ENCODE measurements at regions not wholly inside any gene's neighbourhood (a gene's known extent, or its start where the extent isn't known, plus 50 kb on each side); places are given as distances from the start of the nearest gene placed in this dataset.

GRCh38 chr1:219467524-219467923 is 145.4 kb downstream of the ZC3H11B start:
- no peak overlapping the region for H4K91ac ChIP-seq (replicated peaks; ENCODE audit: insufficient read length, low read length)
- CTCF ChIA-PET (ENCODE audit: partially characterized antibody): no interaction called here
- H2BK20ac ChIP-seq (ENCODE audit: low read length): no peak overlapping the region
- H2BK5ac ChIP-seq (ENCODE audit: low read depth, low read length): no peak overlapping the region
- H3K79me2 ChIP-seq (ENCODE audit: control insufficient read depth in 1 of 2, insufficient read depth in 2 of 2, low read length in 2 of 2): no peaks in the 10 kb centered on the region
- H3K27ac ChIP-seq (ENCODE audit: low read depth, low read length): no peak overlapping the region
- H3K36me3 ChIP-seq (ENCODE audit: control insufficient read depth in 2 of 4, insufficient read depth in 4 of 4, low read length in 3 of 4): no peaks in the 10 kb centered on the region
- POLR2A ChIA-PET (ENCODE audit: partially characterized antibody): no interaction called here
- no peak overlapping the region for H3K4me2 ChIP-seq (ENCODE audit: insufficient read depth in 1 of 2, low read depth in 2 of 2, low read length in 2 of 2)
- no peak overlapping the region for H2AFZ ChIP-seq (ENCODE audit: low read length)
- WGBS, 2 experiments (ENCODE audit: extremely low coverage in 1 of 2, insufficient coverage in 1 of 2, insufficient read length in 1 of 2, insufficient replicate concordance in 2 of 2, low coverage in 1 of 2, low lambda C conversion rate in 2 of 2, missing lambda C conversion rate in 1 of 2): 94% methylated on average over 2 of the region's 2 CpGs; no CpG with 5 or more reads in 1 of the 2 experiments
- no peaks in the 10 kb centered on the region for H3K9me3 ChIP-seq (ENCODE audit: insufficient read depth in 2 of 2, low read depth in 1 of 2, low read length in 1 of 2)
- no peak overlapping the region for H2BK120ac ChIP-seq (replicated peaks; ENCODE audit: low read depth, low read length)
- no peak overlapping the region for H3K18ac ChIP-seq (ENCODE audit: extremely low read depth, low read length)
- no peak overlapping the region for H2BK12ac ChIP-seq (ENCODE audit: low read depth, low read length)
- FAIRE-seq (no peak), DNase-seq (ENCODE audit: low read depth in 1 of 2, low spot score in 2 of 2) (no peak)
- no peaks in the 10 kb centered on the region for H3K27me3 ChIP-seq (replicated peaks in 1 of 4; ENCODE audit: control insufficient read depth in 3 of 4, extremely low read depth in 1 of 4, insufficient read depth in 3 of 4, low read length in 3 of 4)
- H3K79me1 ChIP-seq (ENCODE audit: low read depth, low read length): no peaks in the 10 kb centered on the region
- H3K4ac ChIP-seq (replicated peaks; ENCODE audit: insufficient read length, low read depth, low read length): no peak overlapping the region
- no peak overlapping the region for H3K4me3 ChIP-seq (ENCODE audit: extremely low read depth in 1 of 4, insufficient read depth in 2 of 4, low read depth in 3 of 4, low read length in 4 of 4)
- no peak overlapping the region for H3K14ac ChIP-seq (ENCODE audit: insufficient read length)
- H3K56ac ChIP-seq (replicated peaks; ENCODE audit: insufficient read length, low read depth, low read length): no peak overlapping the region
- no peak overlapping the region for H3K23ac ChIP-seq (ENCODE audit: insufficient read length)
- H2BK15ac ChIP-seq (ENCODE audit: low read length): no peak overlapping the region
- H2AK5ac ChIP-seq (ENCODE audit: low read depth, low read length): no peak overlapping the region
- no peaks in the 10 kb centered on the region for H3K23me2 ChIP-seq (ENCODE audit: low read depth, low read length)
- no peaks in the 10 kb centered on the region for H3K4me1 ChIP-seq (replicated peaks in 1 of 4; ENCODE audit: control insufficient read depth in 3 of 4, insufficient read depth in 4 of 4, low read length in 3 of 4)
- no peak overlapping the region for H4K5ac ChIP-seq (ENCODE audit: insufficient read length, low read depth, low read length)
- H4K20me1 ChIP-seq (replicated peaks in 1 of 2; ENCODE audit: control insufficient read depth in 1 of 2, insufficient read depth in 2 of 2, low read length in 2 of 2): no peaks in the 10 kb centered on the region
- no peak overlapping the region for H4K8ac ChIP-seq (ENCODE audit: extremely low read depth, insufficient read depth, low read length)
- no peak overlapping the region for H3K9ac ChIP-seq (replicated peaks in 1 of 4; ENCODE audit: extremely low read depth in 1 of 4, low read depth in 3 of 4, low read length in 3 of 4)
- no peak for TF ChIP-seq JUN (IDR thresholded peaks at IDR 0.05; ENCODE audit: low read depth, low read length)
- no peak for TF ChIP-seq TCF12 (IDR thresholded peaks at IDR 0.05; ENCODE audit: low read depth, low read length)
- TF ChIP-seq JUND (IDR thresholded peaks at IDR 0.05; ENCODE audit: low read length): no peak
- no peak for TF ChIP-seq POU5F1 (IDR thresholded peaks at IDR 0.05; ENCODE audit: low read depth, low read length)
- no peak for TF ChIP-seq TEAD4 (IDR thresholded peaks at IDR 0.05; ENCODE audit: low read depth, low read length)
- TF ChIP-seq KDM4A (IDR thresholded peaks at IDR 0.05; ENCODE audit: low read depth, low read length, severe bottlenecking): no peak
- no peak for TF ChIP-seq SP1 (IDR thresholded peaks at IDR 0.05; ENCODE audit: low read depth, low read length)
- TF ChIP-seq, protein P1, sequence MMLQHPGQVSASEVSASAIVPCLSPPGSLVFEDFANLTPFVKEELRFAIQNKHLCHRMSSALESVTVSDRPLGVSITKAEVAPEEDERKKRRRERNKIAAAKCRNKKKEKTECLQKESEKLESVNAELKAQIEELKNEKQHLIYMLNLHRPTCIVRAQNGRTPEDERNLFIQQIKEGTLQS (IDR thresholded peaks at IDR 0.05; ENCODE audit: insufficient read depth, low read depth, low read length): no peak
- TF ChIP-seq SIN3A (conservative IDR thresholded peaks at IDR 0.05 in 1 of 2, IDR thresholded peaks at IDR 0.05 in 1 of 2; ENCODE audit: low read depth in 1 of 2, low read length in 2 of 2): no peak
- TF ChIP-seq RAD21 (IDR thresholded peaks at IDR 0.05 in 1 of 2, conservative IDR thresholded peaks at IDR 0.05 in 1 of 2; ENCODE audit: low read depth in 2 of 2, low read length in 2 of 2): no peak
- TF ChIP-seq CTBP2 (IDR thresholded peaks at IDR 0.05; ENCODE audit: borderline replicate concordance, insufficient read depth, insufficient read length, low read length): no peak
- TF ChIP-seq MAFK (IDR thresholded peaks at IDR 0.05; ENCODE audit: low read depth, low read length): no peak
- TF ChIP-seq ZNF274 (IDR thresholded peaks at IDR 0.05; ENCODE audit: borderline replicate concordance, extremely low read depth, low read length): no peak
- TF ChIP-seq EGR1 (IDR thresholded peaks at IDR 0.05; ENCODE audit: borderline replicate concordance, low read depth, low read length): no peak
